D721Med (cell line): ENCODE measurements at regions not wholly inside any gene's neighbourhood (a gene's known extent, or its start where the extent isn't known, plus 50 kb on each side); places are given as distances from the start of the nearest gene placed in this dataset.
"Not testable (repeated sequence)": the region's sequence is repeated elsewhere in the genome, so short reads cannot be mapped to it uniquely, and the experiment has no call there.

Source experiments
- DNase-seq: peaks from one replicate; pipeline ENCODE4 v3.0.0; 2011; ENCODE audit warnings: low spot score; ENCODE audit not compliant: insufficient read length
- FAIRE-seq: peaks from 2 replicates; lab custom pipeline; 2011; peaks lifted over from hg19 to GRCh38; lab: Jason Lieb, UNC
- CTCF ChIP-seq: IDR thresholded peaks from 2 replicates; pipeline ENCODE4 v1.5.1; 2012; ENCODE audit warnings: mild to moderate bottlenecking, control low read depth; ENCODE audit not compliant: insufficient read depth; ENCODE audit errors: missing control alignments

- DNase-seq (no peak), FAIRE-seq (no peak)
- no peak for TF ChIP-seq CTCF
Measured at GRCh38 chr3:36063992-36064391, 316.3 kb upstream of the STAC start.

- FAIRE-seq = no peak
- TF ChIP-seq CTCF = no peak
- no peak for DNase-seq
Measured at GRCh38 chr3:36065321-36065720, 315.0 kb upstream of the STAC start.

GRCh38 chr3:36075491-36075890 is 304.8 kb upstream of the STAC start:
- DNase-seq (no peak), FAIRE-seq (no peak)
- no peak for TF ChIP-seq CTCF

GRCh38 chr3:36077320-36077719 is 303.0 kb upstream of the STAC start:
- FAIRE-seq (no peak), DNase-seq (no peak)
- no peak for TF ChIP-seq CTCF

GRCh38 chr3:36082958-36083357 is 297.3 kb upstream of the STAC start:
- DNase-seq, FAIRE-seq: not testable (repeated sequence)

- no peak for TF ChIP-seq CTCF
- FAIRE-seq (no peak), DNase-seq (no peak)
Measured at GRCh38 chr3:36095238-36095637, 285.1 kb upstream of the STAC start.

- no peak for DNase-seq
- FAIRE-seq = no peak
- TF ChIP-seq CTCF = no peak
Measured at GRCh38 chr3:36097209-36097608, 283.1 kb upstream of the STAC start.

- DNase-seq (no peak), FAIRE-seq (no peak)
- TF ChIP-seq CTCF = no peak
Measured at GRCh38 chr3:36114353-36114752, 266.0 kb upstream of the STAC start.
